NK-92 treated with Interleukin-12 subunit alpha and Interleukin-12 subunit beta, amount 100 ng/mL, for 24 hours (cell line): ENCODE measurements at regions not wholly inside any gene's neighbourhood (a gene's known extent, or its start where the extent isn't known, plus 50 kb on each side); places are given as distances from the start of the nearest gene placed in this dataset.

Experiments
- DNase-seq: peaks from one replicate; lab custom pipeline; 2025; lab: John Stamatoyannopoulos, UW

DNA sequence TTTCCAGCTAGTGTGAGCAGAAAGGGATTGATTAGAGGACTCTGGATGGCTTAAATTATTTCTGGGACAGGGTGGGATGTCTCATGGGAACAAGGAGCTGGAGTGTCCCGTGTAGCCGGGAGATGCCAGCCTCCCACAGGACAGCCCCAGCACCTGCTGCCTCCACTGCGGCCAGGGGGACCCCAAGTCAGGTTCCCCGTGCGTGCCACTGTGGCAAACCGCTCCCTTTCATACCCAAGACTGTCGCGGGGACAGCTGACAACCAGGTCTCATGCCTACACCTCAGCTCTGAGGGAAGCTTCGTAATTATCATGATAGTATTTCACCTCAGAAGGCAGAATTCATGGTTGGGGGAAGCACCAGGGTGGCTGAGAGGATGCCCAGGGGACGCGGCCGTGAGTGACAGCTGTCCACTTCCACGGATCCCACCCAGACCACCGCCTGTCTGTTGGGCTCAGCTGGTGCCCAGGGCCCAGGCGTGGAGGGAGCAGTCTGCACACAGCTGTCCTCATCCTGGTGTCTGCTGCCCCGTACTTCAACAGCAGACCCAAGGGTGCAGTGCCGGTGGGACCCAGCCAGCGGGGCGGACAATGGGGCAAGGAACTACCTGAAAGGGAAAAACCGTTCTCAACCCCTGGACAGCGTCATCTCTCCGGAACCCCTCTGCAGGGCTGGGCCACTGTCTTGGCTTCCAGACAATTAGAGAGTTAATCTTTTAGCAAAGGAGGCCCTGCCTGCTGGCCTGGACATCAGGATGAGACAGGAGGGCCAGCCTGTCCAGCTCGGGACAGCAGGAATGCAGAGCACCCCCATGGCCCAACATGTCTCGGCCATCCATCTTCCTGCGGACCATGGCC is 166.9 kb downstream of the OLFM1 start:
- DNase-seq = no peak

DNA sequence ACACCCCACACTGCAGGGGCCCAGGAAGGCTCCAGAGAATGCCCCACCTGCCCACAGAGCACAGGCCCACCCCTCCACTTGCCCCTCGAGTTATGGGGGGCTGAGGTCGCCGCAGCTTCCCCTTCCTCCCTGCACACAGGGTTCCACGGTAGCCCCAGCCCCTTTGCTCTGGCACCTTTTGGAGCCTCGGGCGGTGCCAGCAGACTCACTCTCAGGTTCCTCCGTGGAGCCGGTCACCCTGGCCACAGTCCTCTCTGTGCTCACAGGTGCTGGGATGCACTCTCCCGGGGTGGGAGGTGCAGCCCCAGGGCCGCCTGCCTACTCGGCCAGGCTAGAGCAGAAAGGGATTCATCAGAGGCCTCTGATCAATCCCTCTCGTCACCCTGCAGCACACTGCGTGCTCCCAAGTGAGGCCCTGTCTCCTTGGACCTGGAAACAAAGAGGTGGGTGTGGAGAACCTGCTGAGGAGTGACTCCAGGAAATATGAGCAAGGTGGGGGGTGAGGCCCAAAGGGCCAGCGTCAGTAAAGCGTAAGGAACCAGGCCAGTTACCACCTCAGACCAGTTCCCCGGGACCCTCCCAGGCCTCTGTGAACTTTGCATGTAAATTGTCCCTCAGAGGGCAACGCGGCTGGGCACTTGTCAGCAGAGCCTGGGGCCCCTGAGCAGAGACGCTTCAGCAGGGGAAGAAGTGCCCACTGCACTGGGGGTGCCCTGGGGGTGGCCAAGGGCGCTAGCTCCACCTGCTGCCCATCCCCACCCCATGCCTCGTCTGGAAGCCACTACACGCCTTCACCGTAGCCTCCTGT is 167.8 kb downstream of the OLFM1 start:
- DNase-seq = no peak

DNA sequence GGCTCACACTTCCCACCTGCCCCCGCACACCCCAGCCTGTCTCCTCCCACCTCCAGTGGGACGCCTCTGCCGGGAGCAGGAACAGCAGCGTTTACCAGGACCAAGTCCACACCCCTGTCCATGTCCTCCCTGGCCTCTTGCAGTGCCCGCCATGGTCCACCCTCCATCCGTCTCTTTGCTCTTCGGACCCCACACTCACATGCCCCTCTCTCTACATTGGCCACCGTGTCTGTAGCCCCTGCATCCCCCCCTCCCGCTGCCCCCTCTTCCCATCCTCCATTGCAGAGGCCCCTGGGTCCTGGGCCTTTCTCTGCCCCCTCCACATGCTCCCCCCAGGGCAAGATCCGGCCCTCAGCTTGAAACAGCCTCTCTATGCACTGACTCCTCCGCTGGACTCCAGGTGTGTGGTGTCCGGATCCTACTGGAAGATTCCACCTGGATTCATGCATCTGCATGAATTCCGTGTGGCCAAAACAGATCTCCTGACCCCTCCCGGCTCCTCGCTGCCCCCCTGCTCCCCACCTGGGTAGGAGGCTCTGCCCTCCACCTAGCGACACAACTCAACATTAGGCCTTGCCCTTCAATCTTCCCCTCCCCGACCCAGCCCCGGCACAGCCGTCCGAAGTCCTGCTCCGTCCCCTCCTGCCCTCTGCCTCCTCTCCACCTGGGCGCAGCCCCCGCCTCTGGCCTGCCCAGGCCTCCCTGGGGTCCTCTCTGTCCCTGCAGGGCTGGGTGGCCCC is 168.5 kb downstream of the OLFM1 start:
- no peak for DNase-seq

DNA sequence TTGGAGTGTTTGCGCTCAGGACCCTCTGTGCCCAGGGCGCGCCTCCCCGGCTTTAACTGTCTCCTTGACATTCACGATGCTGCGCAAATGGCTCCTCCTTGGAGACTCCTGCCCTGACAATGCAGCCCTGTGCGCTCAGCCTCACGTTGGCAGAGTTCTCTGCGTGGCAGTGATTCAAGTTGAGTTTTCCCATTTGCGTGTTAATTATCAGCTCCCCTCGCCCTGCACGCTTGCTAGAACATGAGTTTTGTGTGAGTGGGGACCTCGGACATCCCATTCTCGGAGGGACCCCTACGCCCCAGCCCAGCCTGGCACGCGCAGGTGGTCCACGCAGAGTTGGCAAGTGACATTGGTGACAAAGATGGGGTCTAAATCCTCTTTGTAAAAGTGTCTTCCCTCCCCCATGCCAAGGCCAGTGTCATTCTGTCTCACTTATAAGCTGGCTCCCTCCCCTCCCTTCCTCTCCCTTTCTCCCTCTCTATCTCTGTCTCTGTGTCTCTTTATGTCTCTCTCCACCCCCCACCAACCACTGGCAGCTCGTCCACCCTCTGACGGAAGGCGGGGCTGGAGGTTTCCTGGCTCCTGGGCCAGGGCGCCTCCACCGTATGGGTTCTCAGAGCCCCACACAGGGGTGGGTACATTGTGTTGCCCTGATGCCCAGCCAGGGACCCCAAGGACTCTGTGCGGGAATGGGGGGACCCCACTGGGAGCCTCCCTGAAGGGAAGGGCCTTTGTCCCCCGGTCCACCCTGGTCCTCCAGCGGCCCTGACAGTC is 169.3 kb downstream of the OLFM1 start:
- DNase-seq = no peak

DNA sequence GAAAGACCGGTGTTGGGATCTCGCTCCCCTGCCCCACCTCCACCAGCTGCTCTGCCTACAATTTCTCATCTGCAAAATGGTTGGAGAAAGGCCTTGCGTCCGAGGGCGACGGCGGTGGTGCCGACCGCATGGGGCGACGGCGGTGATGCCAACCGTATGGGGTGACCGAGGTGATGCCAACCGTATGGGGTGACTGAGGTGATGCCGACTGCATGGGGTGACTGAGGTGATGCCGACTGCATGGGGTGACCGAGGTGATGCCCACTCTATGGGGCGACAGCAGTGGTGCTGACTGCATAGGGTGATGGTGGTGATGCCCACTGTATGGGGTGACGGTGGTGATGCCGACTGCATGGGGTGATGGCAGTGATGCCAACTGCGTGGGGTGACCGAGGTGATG is 171.0 kb downstream of the OLFM1 start:
- no peak for DNase-seq

DNA sequence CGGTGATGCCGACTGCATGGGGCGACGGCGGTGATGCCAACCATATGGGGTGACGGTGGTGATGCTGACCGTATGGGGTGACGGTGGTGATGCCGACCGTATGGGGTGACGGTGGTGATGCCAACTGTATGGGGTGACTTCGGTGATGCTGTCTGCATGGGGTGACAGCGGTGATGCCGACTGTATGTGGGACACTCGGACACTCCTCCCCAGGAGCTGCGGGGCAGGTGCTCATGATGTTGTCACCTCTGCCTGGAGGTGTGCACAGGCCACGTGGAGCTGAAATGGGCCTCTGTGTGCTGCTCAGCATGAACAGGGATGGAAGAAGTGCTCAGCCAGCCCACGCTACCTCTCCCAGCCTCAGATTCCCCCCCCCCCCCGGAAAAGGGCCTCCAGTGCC is 171.8 kb downstream of the OLFM1 start:
- no peak for DNase-seq

DNA sequence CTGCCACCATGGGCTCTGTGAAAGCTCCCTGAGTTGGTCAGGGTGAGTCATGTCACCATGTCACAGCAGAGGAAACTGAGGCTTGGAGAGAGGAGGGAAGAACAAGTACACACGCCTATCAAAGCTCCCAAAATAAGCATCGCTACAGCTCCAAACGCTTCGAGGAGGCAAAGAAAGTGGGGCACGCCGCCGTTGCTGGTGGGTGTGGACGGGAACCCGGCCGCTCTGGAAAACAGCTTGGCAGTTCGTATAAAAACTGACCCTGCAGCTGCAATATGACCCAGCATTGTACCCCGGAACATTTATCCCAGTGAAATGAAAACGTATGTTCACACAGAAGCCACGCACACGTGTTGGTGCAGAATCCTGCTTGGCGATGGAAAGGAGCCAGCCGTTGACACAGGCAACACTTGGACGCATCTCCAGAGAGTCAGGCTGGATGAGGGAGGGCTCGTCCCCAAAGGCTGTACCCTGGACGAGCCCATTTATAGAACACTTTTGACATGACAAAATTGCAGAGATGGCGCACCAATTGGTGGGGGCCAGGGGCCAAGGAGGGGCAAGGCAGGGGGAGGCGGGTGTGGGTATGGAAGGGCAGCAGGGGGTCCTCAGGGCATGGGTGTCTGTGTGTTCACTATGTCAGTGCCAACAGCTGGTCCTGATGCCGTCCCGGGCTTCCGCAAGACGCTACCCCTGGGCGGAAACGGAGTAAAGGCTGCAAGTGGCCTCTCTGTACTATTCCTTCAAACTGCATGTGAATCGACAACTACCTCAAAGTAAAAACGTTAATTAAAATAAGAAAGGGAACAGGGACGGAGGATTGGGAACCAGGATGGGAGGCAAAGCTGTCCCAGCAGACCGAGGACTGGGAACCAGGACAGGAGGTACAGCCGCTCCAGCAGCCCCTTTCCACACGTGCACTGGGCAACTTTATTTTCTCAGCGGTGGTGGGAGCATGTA is 173.0 kb downstream of the OLFM1 start:
- DNase-seq = no peak

DNA sequence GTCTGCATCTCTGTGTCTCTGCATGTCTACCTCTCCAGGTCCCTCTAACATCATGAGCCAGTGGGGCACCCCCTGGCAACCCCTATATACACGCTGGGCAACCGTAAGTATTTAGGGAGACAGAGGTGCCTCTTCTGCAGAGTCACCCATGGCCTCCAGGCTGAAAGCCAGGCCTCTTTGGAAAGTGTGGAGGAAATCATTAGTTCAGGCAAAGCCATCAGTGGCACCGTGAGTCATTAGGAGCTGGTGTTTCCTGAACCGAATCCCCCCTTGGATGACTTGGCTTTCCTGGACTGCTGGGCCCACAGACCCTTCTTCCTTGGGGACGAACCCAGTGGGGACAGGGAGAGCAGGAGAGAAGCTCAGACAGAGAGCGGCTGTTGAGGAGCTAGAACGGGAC is 174.8 kb downstream of the OLFM1 start:
- DNase-seq = no peak

DNA sequence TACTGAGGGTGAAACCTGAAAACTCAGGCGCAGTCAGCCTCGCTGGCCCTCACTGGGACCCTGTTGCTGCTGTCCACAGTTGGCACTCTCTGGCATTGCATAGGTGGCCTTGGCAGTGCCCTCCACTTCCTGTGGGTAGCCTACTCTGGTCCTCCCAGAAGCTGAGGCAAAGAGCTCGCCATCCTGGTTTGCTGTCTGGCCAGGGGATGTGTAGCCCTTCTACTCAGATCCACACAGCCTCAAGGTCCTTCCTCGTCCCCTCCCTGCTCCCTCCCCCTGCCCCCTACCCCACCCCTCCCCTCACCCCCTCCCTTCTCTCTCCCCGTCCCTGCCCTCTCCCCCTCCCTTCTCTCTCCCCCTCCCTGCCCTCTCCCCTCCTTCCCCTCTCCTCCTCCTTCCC is 176.0 kb downstream of the OLFM1 start:
- no peak for DNase-seq

DNA sequence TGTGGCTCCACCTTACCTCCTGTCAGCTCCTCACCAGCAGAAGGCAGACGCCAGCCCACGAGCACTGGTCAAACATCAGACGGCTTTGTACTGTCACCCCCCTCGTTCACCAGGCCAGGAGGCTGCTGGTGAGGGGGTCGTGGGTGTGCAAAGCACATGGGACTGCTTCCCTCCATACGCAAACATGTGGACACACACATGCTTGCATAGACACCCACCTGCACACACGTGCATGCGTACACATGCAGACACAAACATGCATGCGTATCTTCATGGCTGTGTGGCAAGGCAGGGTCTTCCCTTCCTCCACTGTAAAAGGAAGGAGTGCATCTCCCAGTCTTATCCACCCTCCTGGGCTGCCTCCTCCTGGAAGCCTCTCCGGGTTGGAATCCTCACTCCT is 178.5 kb downstream of the OLFM1 start:
- no peak for DNase-seq

DNA sequence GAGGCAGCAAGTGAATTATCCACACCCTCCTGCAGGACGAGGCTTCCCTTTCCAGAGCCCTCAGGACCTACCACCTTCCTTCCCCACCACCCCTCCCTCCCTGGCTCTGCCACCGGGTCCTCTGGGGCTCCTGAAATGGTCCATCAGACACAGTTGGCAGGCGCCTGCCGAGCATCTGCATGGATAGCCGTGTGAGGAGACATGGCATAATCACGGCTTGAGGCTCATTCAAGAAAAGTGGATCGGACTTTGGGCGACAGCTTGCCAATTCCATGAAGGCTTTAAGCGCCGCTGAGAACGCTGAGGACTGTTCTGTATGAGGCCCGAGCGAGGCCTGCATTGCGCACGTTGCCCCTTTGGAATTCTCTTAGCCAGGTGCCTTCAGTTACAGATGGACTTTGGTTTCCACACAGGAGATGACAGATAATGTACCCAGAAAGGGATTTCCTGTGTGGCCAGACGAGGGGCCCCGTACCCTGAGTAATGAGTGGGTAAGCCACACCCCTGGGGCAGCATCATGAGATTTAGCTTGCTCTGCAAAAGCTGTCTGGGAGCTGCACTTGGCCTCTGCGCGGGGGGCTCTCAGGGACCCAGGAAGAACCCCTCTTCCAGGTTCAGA is 179.8 kb downstream of the OLFM1 start:
- DNase-seq = no peak

DNA sequence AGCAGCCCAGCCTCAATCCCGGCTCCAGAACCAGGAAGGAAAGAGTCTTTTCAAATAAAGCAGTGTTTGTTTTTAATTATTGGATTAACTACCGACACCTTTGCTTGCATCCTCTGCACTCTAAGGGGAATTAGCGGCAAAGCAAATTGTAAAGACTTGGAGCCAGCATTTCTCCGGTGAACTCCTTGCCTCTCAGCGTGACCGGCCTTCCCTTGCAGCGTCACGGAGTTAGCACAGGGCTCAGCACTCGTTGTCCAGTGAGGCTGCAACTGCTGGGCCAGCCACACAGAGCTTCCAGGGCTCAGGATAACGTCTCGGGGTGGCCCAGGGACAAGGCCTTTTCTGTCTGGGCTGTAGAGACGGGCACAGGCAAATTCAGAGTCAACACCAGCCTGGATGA is 180.6 kb downstream of the OLFM1 start:
- no peak for DNase-seq

DNA sequence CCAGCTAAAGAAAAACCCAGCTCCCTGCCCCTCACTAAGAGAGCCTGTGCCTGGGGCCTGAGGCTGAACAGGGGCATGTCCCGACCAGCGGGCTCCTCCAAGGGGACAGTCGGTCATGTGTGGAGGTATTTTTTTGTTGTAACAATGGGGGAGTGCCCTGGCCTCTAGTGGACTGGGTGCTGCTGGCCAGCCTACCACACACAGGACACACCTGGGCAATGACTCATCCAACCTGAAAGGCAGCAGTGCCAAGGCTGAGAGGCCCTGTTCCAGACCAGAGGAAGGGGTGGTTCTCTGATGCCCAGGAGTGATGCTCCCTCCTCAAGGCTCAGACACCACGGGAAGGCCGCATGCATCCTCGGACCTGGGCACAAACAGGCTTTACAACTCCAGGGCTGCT is 181.5 kb downstream of the OLFM1 start:
- no peak for DNase-seq

DNA sequence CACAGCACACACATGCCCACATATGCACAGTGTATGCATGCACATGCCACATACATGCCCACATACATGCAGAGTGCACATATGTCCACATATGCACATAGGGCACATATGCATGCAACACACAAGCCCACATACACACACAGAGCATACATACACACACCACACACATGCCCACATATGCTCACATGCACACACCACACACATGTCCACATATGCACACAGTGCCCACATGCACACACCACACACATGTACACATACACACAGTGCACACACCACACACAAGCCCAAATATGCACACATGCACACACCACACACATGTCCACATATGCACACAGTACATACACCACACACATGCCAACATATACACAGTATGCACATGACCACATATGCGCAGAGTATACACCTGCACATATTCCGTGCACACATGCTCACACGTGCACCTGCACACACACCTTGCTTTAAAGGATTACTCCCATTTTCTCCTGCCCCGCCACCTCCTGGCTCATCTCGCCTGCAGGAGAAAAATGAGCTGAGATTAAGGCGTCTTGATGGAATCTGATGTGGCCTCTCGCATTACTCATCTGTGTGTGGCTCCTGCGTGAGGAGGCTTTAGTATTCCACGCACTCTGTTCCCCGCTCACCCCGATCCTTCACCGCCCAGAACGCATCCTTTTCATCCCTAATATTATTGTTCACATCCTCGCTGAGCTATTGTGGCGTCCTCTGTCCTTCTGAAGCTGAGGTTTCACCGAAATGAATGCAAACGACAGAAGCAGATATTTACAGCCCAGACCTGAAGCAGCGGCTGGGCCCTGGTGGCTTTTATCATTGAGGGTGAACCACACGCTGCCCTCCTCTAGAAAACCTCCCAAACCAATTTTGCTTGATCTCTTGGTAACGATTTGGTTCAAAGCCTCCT is 182.7 kb downstream of the OLFM1 start:
- DNase-seq = no peak

DNA sequence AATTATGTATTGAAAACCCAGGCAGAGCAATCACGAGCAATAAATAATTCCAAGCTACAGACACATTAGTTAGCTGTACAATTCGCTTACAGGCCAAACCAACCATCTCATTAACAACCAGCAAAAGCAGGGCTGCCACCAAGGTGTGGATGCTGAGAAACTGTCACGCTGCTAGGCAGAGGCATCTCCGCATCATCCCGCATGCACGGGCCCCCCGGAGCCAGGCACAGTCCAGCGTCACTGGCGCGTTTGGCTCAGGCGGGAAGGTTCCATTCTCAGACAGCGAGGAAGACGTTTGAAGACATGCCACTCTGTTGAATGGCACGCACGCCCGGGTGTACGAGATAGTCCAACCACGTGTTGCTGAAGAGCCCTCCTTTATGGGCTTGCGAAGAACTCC is 184.0 kb downstream of the OLFM1 start:
- no peak for DNase-seq

DNA sequence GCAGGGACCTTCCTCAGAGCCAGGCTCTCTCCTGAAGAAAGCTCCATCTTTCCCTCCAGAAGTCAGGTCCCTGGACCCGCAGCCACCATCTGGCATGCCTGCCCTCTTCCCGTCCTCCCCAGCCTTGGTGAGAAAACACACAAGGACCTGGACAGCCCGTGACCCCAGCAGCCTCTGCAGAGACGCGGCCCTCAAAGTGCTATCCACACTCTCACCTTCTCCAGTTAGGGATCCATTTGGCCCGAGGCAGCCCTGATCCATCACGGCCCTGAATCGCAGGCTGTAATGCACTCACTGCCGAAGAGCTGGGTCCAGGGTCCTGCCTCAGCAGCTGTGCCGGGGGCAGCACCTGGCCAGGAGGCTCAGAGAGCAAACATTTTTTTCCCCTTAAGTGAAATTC is 185.1 kb downstream of the OLFM1 start:
- no peak for DNase-seq

DNA sequence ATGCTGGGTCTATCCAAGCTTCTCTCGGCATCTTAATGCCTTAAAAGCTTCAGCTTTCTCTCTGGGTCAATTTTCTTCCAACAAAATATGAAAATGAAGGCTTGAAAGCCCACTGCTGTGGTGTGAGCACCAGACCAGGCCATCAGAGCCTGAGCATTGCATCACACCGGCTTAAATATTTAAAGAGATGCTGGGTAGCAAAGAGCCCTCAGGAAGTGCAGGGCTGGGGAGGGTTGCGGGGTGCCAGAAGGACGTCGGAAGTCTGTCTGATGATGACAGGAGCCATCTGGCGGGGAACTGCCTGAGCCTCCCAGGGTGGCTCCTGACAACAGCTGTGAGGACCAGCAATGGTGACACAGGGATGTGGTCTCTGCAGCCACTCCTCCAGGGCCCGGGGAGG is 185.5 kb downstream of the OLFM1 start:
- no peak for DNase-seq

DNA sequence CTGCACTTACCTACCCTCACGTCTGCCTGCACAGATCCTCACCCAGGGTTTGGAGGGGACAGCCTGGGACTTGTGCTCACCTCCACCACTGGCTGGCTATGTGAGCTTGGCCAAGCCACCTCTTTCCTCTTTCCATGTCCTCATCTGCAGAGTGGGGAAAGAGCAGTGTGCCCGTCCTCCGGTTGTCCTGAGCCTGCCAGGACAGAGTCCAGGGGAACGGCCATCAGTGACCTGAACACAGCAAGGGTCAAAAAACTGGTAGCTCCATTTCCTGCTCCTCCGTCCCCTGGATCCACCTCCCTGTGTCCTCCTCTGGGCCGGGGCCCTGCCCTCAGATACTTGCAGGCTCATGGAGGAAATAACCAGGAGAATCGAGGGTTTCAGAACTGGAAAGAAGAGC is 187.7 kb downstream of the OLFM1 start:
- no peak for DNase-seq

DNA sequence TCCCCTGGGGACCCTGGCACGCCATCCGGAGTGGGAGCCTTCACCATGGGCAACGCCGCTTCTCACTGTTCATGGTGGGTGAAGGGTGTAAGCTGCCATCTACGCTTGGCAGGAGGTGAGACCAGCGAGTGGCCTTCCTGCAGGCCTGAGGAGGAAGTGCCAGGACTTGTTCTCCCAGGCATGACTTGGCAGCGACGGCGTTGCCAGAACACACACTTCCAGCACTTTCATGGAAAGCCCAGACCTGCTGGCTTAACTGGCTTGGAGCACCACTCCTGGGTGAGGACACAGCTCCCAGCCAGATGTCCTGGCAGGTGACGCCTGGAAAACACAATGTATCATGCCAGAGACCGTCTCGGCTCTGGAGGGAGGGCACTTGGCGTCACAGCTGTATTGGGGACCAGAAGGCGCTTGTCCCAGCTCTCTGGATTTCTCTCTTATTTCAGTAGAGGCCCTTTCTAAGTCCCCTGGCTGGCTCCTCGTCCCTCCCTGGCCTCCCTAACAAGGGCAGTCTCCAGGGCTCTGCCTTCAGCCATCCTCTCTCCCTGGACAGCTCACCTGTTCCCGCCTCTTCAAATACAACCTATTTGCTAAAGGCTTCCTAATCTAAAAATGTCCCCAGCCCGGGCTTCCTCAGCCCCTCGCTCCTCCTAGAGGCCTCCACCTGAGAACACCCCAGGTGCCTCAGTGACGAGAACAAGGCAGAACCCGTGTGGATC is 188.3 kb downstream of the OLFM1 start:
- DNase-seq = no peak
